Heart right ventricle (tissue), 16 donors: ENCODE measurements at regions not wholly inside any gene's neighbourhood (a gene's known extent, or its start where the extent isn't known, plus 50 kb on each side); places are given as distances from the start of the nearest gene placed in this dataset.

Source experiments
- ATAC-seq, 8 donors: fragments of 200-7000 bp; cut with Tn5 transposase; one replicate each; pipeline ENCODE4 v1.9.1; 2020; ENCODE audit warnings: mild to moderate bottlenecking in 8 of 8, moderate library complexity in 8 of 8, moderate number of reproducible peaks in 1 of 8
- DNase-seq, 2 donors: peaks; one replicate each; pipeline ENCODE4 v3.0.0-alpha.2; 2020
- H3K27ac ChIP-seq, 10 donors: fragments of 200-600 bp; sonication (generic) in 2 of 10; one replicate each; pipeline versions ENCODE4 v1.5.0 to v1.8.0; 2020 to 2022; ENCODE audit warnings: mild to moderate bottlenecking in 3 of 10
- H3K27me3 ChIP-seq, 7 donors: fragments of 200-600 bp; one replicate each; pipeline ENCODE4 v1.8.0; 2021 to 2022; ENCODE audit warnings: mild to moderate bottlenecking in 2 of 7
- H3K36me3 ChIP-seq, 9 donors: fragments of 200-600 bp; sonication (generic) in 1 of 9; one replicate each; pipeline versions ENCODE4 v1.5.0 to v1.8.0; 2020 to 2022; ENCODE audit warnings: mild to moderate bottlenecking in 2 of 9
- H3K4me1 ChIP-seq, 9 donors: fragments of 200-600 bp; sonication (generic) in 1 of 9; one replicate each; pipeline versions ENCODE4 v1.5.0 to v1.8.0; 2020 to 2022; ENCODE audit warnings: mild to moderate bottlenecking in 4 of 9
- H3K4me3 ChIP-seq, 10 donors: fragments of 200-600 bp; sonication (generic) in 2 of 10; one replicate each; pipeline versions ENCODE4 v1.5.0 to v1.8.0; 2020 to 2022; ENCODE audit warnings: mild to moderate bottlenecking in 7 of 10, moderate library complexity in 2 of 10
- H3K9me3 ChIP-seq, 11 donors: fragments of 200-600 bp in 10 of 11; sonication (generic) in 2 of 11; one replicate each; pipeline versions ENCODE4 v1.5.0 to v1.8.0; 2013 to 2022; ENCODE audit warnings: mild to moderate bottlenecking in 2 of 11, control low read depth in 1 of 11, moderate library complexity in 1 of 11
- CTCF ChIP-seq, 9 donors: fragments of 200-600 bp; sonication (generic) in 2 of 9; IDR thresholded peaks; one replicate each; pipeline versions ENCODE4 v1.5.0 to v1.8.0; 2021 to 2022; ENCODE audit warnings: antibody characterized with exemption in 9 of 9, mild to moderate bottlenecking in 5 of 9, moderate library complexity in 1 of 9
- WGBS, 2 donors: extraction: QIAGEN DNeasy Blood & Tissue Kit; methylation state at CpG; one replicate each; pipeline ENCODE4 v1.1.7; 2013; ENCODE audit warnings: inconsistent platforms in 1 of 2; 5-methylcytosine and 5-hydroxymethylcytosine counted together
- intact Hi-C, 10 donors: fragments of 100-400 bp; cut with DNase I; formaldehyde crosslinking; loops; one replicate each; pipeline versions ENCODE4 v1.11.1 to v1.14.2; 2022
- donor health status: Arrhythmogenic right ventricular cardiomyopathy.
- donor health status: ischemic (EF 13 %, LVEDD 7.1; RV severe dilation, severe dysfunction).
- donor health status: healthy with polysubstance abuse.
- donor health status: DM: no; HTN: yes; CAD: no.
- donor health status: DM: no; HTN: no; CAD: no.
- donor health status: ischemic (EF 25% LVEDD 6.9; RV normal size, moderate dysfunction).
- donor health status: ischemic (EF 25% LVEDD 5.7; RV mildly dilated, moderate dysfunction).
- donor health status: healthy.
- donor health status: DM: yes; HTN: yes; CAD: no.
- donor health status: Ischemic cardiomyopathy.
- donor health status: ischemic (EF 35%, LVEDD 5.7; RV mildly dilated, moderate dysfunction).
- donor health status: nonischemic (EF 11% LVEDD 7.7; RV severe dilation, severe dysfunction).
- donor health status: DM: yes; HTN: yes; CAD: no.
- donor health status: PGD.
- donor health status: ischemic (EF 29% LVEDD 5.4; RV normal size, mild dysfunction).
- donor health status: nonischemic (EF 23%, LVEDD 6.1; RV moderate dilation, normal function).

GRCh38 chr3:103410231-103410630 lies 975.4 kb downstream of the ZPLD1 start:
- intact Hi-C loops: no loop called here
- TF ChIP-seq CTCF (IDR thresholded peaks at IDR 0.05): no peak
- Histone ChIP-seq H3K27me3 (no peaks in the 10 kb centered on the region), H3K27ac (no peak overlapping the region), H3K4me3 (no peak overlapping the region), H3K9me3 (peaks cover 0 to 9% (median 0%) of the 10 kb centered on the region in 11 donors), H3K4me1 (no peaks in the 10 kb centered on the region), H3K36me3 (no peaks in the 10 kb centered on the region)
- WGBS, 2 donors: 54 to 58% methylated on average over 17 of the region's 17 CpGs
- DNase-seq (peak in 1 of 2 donors; percentile 4), ATAC-seq (no peak)

DNA sequence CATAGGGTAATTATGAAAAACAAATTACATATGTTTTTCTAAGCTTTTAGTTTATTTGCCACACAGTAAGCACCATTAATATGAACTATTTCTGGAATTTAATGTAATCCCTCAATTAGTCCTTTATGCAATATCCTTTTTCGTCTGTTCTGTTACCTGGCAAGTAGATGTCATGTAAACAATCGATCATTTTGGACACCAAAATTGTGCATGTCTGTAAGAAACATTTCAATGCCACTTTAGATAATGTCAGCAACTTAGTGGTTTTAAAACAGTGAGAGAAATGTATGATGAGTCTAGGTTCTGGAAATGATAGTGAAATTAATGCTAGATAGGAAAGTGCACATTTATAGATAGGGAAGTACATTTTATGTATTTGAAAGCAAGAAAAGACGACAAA lies 986.6 kb downstream of the ZPLD1 start:
- DNase-seq: no peak
- ATAC-seq: no peak
- intact Hi-C loops: no loop called here
- no peak overlapping the region for H3K27ac ChIP-seq
- no peaks in the 10 kb centered on the region for H3K36me3 ChIP-seq
- no peak overlapping the region for H3K4me3 ChIP-seq
- no peaks in the 10 kb centered on the region for H3K4me1 ChIP-seq
- no peaks in the 10 kb centered on the region for H3K27me3 ChIP-seq
- peaks cover 0 to 11% (median 0%) of the 10 kb centered on the region in 11 donors for H3K9me3 ChIP-seq
- 78 to 83% methylated on average over 3 of the region's 3 CpGs for WGBS, 2 donors
- TF ChIP-seq CTCF (IDR thresholded peaks at IDR 0.05): no peak

DNA sequence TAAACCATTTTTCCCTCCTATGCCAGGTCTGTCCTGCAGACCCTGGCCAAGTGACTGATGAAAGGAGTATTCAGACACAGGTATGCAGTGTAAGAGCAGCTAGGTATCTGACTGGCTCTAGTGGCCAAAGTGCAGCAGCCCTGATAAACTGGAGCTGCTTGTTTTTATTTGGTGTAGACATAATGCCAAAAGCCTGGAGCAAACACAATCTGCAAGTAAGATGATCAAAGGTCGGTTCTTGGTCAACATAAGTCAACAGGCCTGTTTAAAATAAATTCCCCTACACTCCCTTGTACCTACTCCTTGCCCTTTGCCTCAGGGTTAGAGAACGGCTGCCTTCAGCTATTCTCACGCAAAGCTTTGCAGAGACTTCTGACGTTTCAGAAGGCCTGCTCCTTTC lies 1003.1 kb downstream of the ZPLD1 start:
- no peak for ATAC-seq
- Histone ChIP-seq H3K4me3 (no peak overlapping the region), H3K27ac (no peak overlapping the region), H3K9me3 (peaks cover 0 to 11% (median 0%) of the 10 kb centered on the region in 11 donors), H3K27me3 (no peaks in the 10 kb centered on the region), H3K36me3 (no peaks in the 10 kb centered on the region), H3K4me1 (no peaks in the 10 kb centered on the region)
- 76 to 80% methylated on average over 4 of the region's 4 CpGs for WGBS, 2 donors
- no peak for DNase-seq
- intact Hi-C loops: no loop called here
- TF ChIP-seq CTCF (IDR thresholded peaks at IDR 0.05): no peak

DNA sequence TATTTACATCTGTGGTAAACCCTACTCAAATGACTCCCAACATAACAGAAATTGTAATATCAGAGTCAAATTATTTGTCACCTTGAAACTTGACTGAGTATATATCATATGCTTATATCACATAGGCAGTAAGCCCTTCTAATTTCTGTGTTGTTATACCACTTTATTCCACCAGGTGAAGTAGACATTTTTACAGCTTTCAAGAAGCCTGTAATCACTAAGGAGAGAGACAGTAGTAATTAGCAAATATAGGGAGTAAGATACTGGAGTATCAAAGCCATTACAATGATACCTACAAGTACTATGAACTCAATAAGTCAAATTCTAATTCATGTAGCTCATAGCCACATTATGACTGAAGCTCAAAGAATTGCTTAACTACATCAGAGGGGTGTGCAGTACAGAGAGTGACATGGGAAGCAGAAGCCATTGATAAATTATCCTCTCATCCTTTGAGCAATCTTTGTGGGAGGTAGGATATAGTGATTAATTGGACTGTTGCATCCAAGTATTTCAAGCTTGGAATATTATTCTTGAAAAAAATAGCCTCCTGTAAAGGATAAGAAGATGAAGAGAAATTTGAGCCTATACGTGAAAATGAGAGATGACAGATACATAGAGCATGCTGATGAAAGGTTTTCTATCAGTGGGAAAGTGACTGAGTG lies 1005.9 kb downstream of the ZPLD1 start:
- no peak for ATAC-seq
- Histone ChIP-seq H3K4me1 (no peaks in the 10 kb centered on the region), H3K4me3 (no peak overlapping the region), H3K27ac (no peak overlapping the region), H3K36me3 (no peaks in the 10 kb centered on the region), H3K27me3 (no peaks in the 10 kb centered on the region), H3K9me3 (peaks cover 0 to 11% (median 0%) of the 10 kb centered on the region in 11 donors)
- no peak for DNase-seq
- intact Hi-C loops: no loop called here
- peak in 3 of 9 donors; percentile 9 to 19 (median 9) for TF ChIP-seq CTCF (IDR thresholded peaks at IDR 0.05)
- WGBS, 2 donors: 44 to 45% methylated on average over 1 of the region's 1 CpG
